ENCODE measurements at regions not wholly inside any gene's neighbourhood (a gene's known extent, or its start where the extent isn't known, plus 50 kb on each side); places are given as distances from the start of the nearest gene placed in this dataset.

DNA sequence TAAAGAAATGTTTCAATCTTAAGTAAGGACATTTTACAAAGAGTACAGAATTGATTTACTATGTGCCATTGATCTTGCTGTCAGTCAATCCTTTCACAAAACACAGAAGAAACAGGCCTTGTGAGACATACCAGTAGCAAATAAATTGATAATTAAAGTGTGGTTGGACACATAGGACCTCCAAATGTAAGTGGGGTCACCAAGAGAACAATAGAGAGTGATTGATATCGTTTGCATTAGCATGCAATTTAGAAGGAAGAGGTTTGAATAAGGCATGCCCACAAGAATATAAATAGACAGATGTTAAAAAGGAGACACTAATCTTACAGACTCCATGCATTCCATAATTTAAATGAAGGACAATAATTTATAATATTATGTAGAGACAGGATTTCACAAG is 1628.3 kb downstream of the PCDH9 start:
- TF ChIP-seq, protein P1, sequence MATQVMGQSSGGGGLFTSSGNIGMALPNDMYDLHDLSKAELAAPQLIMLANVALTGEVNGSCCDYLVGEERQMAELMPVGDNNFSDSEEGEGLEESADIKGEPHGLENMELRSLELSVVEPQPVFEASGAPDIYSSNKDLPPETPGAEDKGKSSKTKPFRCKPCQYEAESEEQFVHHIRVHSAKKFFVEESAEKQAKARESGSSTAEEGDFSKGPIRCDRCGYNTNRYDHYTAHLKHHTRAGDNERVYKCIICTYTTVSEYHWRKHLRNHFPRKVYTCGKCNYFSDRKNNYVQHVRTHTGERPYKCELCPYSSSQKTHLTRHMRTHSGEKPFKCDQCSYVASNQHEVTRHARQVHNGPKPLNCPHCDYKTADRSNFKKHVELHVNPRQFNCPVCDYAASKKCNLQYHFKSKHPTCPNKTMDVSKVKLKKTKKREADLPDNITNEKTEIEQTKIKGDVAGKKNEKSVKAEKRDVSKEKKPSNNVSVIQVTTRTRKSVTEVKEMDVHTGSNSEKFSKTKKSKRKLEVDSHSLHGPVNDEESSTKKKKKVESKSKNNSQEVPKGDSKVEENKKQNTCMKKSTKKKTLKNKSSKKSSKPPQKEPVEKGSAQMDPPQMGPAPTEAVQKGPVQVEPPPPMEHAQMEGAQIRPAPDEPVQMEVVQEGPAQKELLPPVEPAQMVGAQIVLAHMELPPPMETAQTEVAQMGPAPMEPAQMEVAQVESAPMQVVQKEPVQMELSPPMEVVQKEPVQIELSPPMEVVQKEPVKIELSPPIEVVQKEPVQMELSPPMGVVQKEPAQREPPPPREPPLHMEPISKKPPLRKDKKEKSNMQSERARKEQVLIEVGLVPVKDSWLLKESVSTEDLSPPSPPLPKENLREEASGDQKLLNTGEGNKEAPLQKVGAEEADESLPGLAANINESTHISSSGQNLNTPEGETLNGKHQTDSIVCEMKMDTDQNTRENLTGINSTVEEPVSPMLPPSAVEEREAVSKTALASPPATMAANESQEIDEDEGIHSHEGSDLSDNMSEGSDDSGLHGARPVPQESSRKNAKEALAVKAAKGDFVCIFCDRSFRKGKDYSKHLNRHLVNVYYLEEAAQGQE (IDR thresholded peaks at IDR 0.05; ENCODE audit: low read depth) = no peak
- no peak for TF ChIP-seq YY1 (IDR thresholded peaks at IDR 0.05; ENCODE audit: low read depth)
- TF ChIP-seq TEAD4 (IDR thresholded peaks at IDR 0.05) = no peak
- TF ChIP-seq EP300 (IDR thresholded peaks at IDR 0.05; ENCODE audit: borderline replicate concordance) = no peak
- TF ChIP-seq CEBPB (IDR thresholded peaks at IDR 0.05) = no peak
- no peak for TF ChIP-seq TCF12 (IDR thresholded peaks at IDR 0.05; ENCODE audit: low read depth)
- no peak for TF ChIP-seq CREB1 (IDR thresholded peaks at IDR 0.05; ENCODE audit: low read depth)
- TF ChIP-seq ZBTB7A (IDR thresholded peaks at IDR 0.05; ENCODE audit: low read depth) = no peak
- TF ChIP-seq, protein P2, sequence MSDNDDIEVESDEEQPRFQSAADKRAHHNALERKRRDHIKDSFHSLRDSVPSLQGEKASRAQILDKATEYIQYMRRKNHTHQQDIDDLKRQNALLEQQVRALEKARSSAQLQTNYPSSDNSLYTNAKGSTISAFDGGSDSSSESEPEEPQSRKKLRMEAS (IDR thresholded peaks at IDR 0.05) = no peak
